Stimulated activated CD8-positive, alpha-beta memory T cell treated with anti-CD3 and anti-CD28 coated beads, Interleukin-7, amount 100 ng/mL, for 1 hour (primary cell): ENCODE measurements at regions not wholly inside any gene's neighbourhood (a gene's known extent, or its start where the extent isn't known, plus 50 kb on each side); places are given as distances from the start of the nearest gene placed in this dataset.
"Not testable (repeated sequence)": the region's sequence is repeated elsewhere in the genome, so short reads cannot be mapped to it uniquely, and the experiment has no call there.

ENCODE experiments used
- DNase-seq, 2 donors: peaks; one replicate each; pipeline ENCODE4 v3.0.0-alpha.2; 2020; ENCODE audit warnings: low read depth in 2 of 2

GRCh38 chr15:56811586-56811985 lies 78.3 kb upstream of the ZNF280D start:
- DNase-seq: no peak

DNA sequence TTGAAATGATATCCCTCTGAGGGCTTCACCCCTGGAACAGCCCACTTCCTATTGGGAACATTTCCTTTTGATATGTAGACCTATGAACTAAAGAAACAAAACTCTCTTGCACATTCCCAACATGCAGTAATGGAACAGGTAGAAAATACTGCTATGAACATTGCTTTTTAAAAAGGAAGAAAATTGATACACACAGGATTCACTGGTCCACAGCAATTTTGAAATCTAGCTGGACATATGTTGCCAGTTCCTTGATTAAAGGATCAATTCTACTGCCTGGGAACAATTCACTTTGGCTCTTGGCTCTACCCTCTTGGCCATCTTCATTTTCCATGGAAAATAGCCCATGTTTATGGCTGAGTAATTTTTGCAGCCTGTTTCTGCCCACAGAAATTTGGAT lies 74.9 kb upstream of the ZNF280D start:
- no peak for DNase-seq

GRCh38 chr15:56806148-56806536 lies 72.8 kb upstream of the ZNF280D start:
- no peak for DNase-seq

GRCh38 chr15:56805466-56806147 lies 72.3 kb upstream of the ZNF280D start:
- DNase-seq: no peak

DNA sequence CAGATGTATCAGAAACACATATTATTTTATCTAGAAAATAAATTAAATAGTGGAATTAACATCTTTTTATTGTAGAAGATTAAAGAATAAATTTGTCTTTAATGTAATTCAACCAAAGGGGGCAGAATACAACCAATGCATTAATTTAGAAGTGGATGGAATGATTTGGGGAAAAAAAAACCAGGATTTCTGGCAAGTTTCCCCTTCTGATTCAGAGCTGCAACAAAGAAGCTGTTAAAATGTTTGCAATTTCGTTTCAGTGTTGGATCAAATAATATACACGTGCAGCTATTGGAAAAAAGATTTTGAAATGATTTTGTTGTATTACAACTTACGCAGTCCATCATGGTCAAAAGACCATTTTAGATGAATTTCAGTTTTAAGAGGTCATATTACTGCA lies 71.6 kb upstream of the ZNF280D start:
- no peak for DNase-seq

GRCh38 chr15:56804279-56804678 lies 71.0 kb upstream of the ZNF280D start:
- DNase-seq: no peak

- no peak for DNase-seq
Measured at GRCh38 chr15:56802161-56802560, 68.9 kb upstream of the ZNF280D start.

- no peak for DNase-seq
Measured at GRCh38 chr15:56798639-56799038, 65.3 kb upstream of the ZNF280D start.

- no peak for DNase-seq
Measured at GRCh38 chr15:56797720-56798275, 64.5 kb upstream of the ZNF280D start.

- no peak for DNase-seq
Measured at GRCh38 chr15:56795502-56795901, 62.2 kb upstream of the ZNF280D start.

DNA sequence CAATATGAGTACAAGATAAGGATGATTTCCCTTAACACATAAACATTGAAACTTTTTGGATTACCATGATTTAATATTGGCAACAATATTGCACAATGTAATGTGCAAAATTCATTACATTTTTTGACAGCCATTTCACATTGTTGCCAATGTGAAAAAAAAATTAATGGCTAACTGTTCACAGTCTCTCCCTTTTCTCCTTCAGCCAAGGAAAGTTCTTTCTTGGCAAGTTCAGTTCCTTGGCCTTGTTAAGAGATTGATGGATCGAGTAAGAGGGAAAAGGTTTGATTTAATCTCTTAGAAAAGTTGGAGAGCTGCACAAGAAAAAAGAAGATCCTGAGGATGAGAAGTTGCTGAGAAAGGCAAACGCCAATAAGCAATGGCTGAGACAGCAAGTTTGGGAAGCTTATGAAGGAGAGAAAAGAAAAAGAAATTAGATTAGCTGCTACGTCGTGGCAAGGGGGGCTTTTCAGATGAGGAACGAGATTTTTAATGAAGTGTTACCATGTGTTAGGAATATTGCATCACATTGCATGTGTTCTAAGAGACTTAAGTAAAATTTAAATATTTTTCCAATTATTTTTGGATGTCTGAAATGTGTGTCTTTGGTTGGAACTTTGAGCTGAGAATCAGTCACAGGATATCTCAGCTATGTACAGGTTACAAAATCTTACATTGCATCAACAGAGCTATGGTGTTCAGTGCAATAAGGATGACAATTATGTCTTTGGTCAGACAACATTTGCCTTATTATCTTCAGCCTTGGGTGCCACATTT lies 61.4 kb upstream of the ZNF280D start:
- no peak for DNase-seq

GRCh38 chr15:56794165-56794552 lies 60.9 kb upstream of the ZNF280D start:
- no peak for DNase-seq

DNA sequence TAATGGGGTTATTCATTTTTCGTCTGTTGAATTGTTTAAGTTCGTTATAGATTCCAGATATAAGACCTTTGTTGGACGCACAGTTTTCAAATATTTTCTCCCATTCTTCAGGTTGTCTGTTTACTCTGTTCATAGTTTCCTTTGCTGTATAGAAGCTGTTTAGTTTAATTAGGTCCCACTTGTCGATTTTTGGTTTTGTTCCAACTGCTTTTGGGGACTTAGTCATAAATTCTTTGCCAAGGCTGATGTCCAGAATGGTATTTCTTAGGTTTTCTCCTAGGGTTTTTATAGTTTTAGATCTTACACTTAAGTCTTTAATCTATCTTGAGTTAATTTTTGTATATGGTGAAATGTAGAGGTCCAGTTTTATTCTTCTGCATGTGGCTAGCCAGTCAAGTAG lies 58.9 kb upstream of the ZNF280D start:
- DNase-seq: no peak

DNA sequence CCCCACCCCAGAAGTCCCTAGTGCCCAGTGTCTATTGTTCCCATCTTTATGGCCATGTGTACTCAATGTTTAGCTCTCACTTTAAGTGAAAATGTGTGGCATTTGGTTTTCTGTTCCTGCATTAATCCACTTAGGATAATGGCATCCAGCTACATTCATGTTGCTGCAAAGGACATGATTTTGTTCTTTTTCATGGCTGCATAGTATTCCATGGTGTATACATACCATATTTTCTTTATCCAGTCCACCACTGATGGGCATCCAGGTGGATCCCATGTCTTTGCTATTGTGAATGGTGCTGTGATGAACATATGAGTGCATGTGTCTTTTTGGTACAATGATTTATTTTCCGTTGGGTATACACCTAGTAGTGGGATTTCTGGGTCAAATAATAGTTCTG lies 58.2 kb upstream of the ZNF280D start:
- not testable (repeated sequence) for DNase-seq

GRCh38 chr15:56788359-56788758 lies 55.0 kb upstream of the ZNF280D start:
- DNase-seq: no peak

DNA sequence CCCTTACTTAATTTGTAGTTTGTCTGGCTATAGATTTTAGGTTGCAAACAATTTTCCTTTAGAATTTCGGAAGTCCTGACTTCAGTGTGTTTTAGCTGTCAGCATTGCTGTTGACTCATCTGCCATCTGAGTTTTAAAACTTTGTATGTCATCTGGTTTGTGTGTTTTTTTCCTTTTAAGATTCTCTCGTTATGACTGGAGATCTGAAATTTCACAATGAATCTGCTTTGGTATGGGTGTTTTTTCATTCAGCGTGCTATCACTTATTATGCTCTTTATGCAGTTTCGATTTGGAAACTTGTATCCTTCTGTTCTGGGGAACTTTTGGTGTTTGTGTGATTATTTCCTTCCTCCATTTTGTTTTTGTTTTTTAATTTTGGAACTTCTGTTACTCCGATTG lies 53.7 kb upstream of the ZNF280D start:
- DNase-seq: no peak

- no peak for DNase-seq
Measured at GRCh38 chr15:56783857-56784661, 50.8 kb upstream of the ZNF280D start.

- DNase-seq: no peak
Measured at GRCh38 chr15:56783156-56783856, 50.0 kb upstream of the ZNF280D start.
